H9 (cell line): ENCODE measurements at regions not wholly inside any gene's neighbourhood (a gene's known extent, or its start where the extent isn't known, plus 50 kb on each side); places are given as distances from the start of the nearest gene placed in this dataset.

ENCODE experiments used
- DNase-seq: peaks from one replicate; pipeline ENCODE4 v3.0.0-alpha.2; 2017
- H2AFZ ChIP-seq: one replicate; pipeline ENCODE4 v1.6.1; 2013; ENCODE audit warnings: mild to moderate bottlenecking, low read length, control low read depth, moderate library complexity
- H2AK5ac ChIP-seq: 2 replicates; pipeline ENCODE4 v1.6.1; 2013; ENCODE audit warnings: low read length, control low read depth, mixed read lengths; ENCODE audit not compliant: insufficient read length
- H2BK120ac ChIP-seq: one replicate; pipeline ENCODE4 v1.6.1; 2013; ENCODE audit warnings: low read depth, mild to moderate bottlenecking, low read length, control low read depth, inconsistent platforms; ENCODE audit not compliant: poor library complexity, severe bottlenecking
- H2BK12ac ChIP-seq: 2 replicates; pipeline ENCODE4 v1.6.1; 2013; ENCODE audit warnings: low read length, control low read depth, mixed read lengths, low read depth; ENCODE audit not compliant: insufficient read length
- H2BK15ac ChIP-seq: 2 replicates; pipeline ENCODE4 v1.6.1; 2013; ENCODE audit warnings: low read depth, low read length, control low read depth
- H2BK20ac ChIP-seq: one replicate; pipeline ENCODE4 v1.6.1; 2013; ENCODE audit warnings: low read depth, mild to moderate bottlenecking, low read length, control low read depth, inconsistent platforms; ENCODE audit not compliant: poor library complexity, severe bottlenecking
- H2BK5ac ChIP-seq: 2 replicates; pipeline ENCODE4 v1.6.1; 2013; ENCODE audit warnings: low read length, control low read depth, mixed read lengths; ENCODE audit not compliant: insufficient read length
- H3K14ac ChIP-seq: 2 replicates; pipeline ENCODE4 v1.6.1; 2013; ENCODE audit warnings: low read length, control low read depth; ENCODE audit not compliant: insufficient read depth
- H3K18ac ChIP-seq: 2 replicates; pipeline ENCODE4 v1.6.1; 2013; ENCODE audit warnings: low read depth, mild to moderate bottlenecking, mixed read lengths, low read length, control low read depth; ENCODE audit not compliant: insufficient read length
- H3K23ac ChIP-seq: 2 replicates; pipeline ENCODE4 v1.6.1; 2013; ENCODE audit warnings: low read length, control low read depth, mixed read lengths, low read depth; ENCODE audit not compliant: insufficient read length
- H3K23me2 ChIP-seq: 2 replicates; pipeline ENCODE4 v1.6.1; 2013; ENCODE audit warnings: low read depth, mild to moderate bottlenecking, mixed read lengths, low read length, control low read depth; ENCODE audit not compliant: insufficient read length, poor library complexity, severe bottlenecking
- H3K27ac ChIP-seq: 2 replicates; pipeline ENCODE4 v1.5.1; 2013; ENCODE audit warnings: low read length, control low read depth, mixed read lengths, low read depth; ENCODE audit not compliant: insufficient read length
- H3K27me3 ChIP-seq: 2 replicates; pipeline ENCODE4 v1.6.1; 2013; ENCODE audit warnings: low read length, control low read depth, inconsistent platforms; ENCODE audit not compliant: insufficient read depth
- H3K4ac ChIP-seq: 2 replicates; pipeline ENCODE4 v1.6.1; 2013; ENCODE audit warnings: low read depth, mild to moderate bottlenecking, control low read depth, inconsistent platforms, low read length, moderate library complexity
- H3K4me1 ChIP-seq: 2 replicates; pipeline ENCODE4 v1.6.1; 2013; ENCODE audit warnings: low read length, control low read depth, inconsistent platforms; ENCODE audit not compliant: insufficient read depth
- H3K4me2 ChIP-seq: 2 replicates; pipeline ENCODE4 v1.6.1; 2013; ENCODE audit warnings: low read length, control low read depth, mixed read lengths; ENCODE audit not compliant: insufficient read length, insufficient read depth
- H3K56ac ChIP-seq: 2 replicates; pipeline ENCODE4 v1.6.1; 2013; ENCODE audit warnings: low read depth, mild to moderate bottlenecking, mixed read lengths, low read length, control low read depth; ENCODE audit not compliant: insufficient read length
- H3K79me1 ChIP-seq: 2 replicates; pipeline ENCODE4 v1.6.1; 2013; ENCODE audit warnings: low read depth, mild to moderate bottlenecking, moderate library complexity, low read length, control low read depth, inconsistent platforms; ENCODE audit not compliant: insufficient read depth, poor library complexity, severe bottlenecking
- H3K79me2 ChIP-seq: 2 replicates; pipeline ENCODE4 v1.6.1; 2013; ENCODE audit warnings: low read length, control low read depth, inconsistent platforms; ENCODE audit not compliant: insufficient read depth
- H3K9ac ChIP-seq: 2 replicates; pipeline ENCODE4 v1.6.1; 2013; ENCODE audit warnings: low read length, control low read depth, mixed read lengths; ENCODE audit not compliant: insufficient read length; ENCODE audit errors: extremely low read depth
- H3K9me3 ChIP-seq: one replicate; pipeline ENCODE4 v1.6.1; 2013; ENCODE audit warnings: low read depth, low read length, inconsistent platforms; ENCODE audit not compliant: control insufficient read depth
- H3T11ph ChIP-seq: one replicate; pipeline ENCODE4 v1.6.1; 2013; ENCODE audit warnings: mild to moderate bottlenecking, low read length, control low read depth, inconsistent platforms
- H4K20me1 ChIP-seq: one replicate; pipeline ENCODE4 v1.6.1; 2013; ENCODE audit not compliant: control insufficient read depth, insufficient read length, insufficient read depth
- H4K5ac ChIP-seq: 2 replicates; pipeline ENCODE4 v1.6.1; 2013; ENCODE audit warnings: low read depth, mild to moderate bottlenecking, mixed read lengths, low read length, control low read depth; ENCODE audit not compliant: insufficient read length
- H4K8ac ChIP-seq: replicated peaks from 2 replicates; pipeline ENCODE4 v1.6.1; 2013; ENCODE audit warnings: low read length, control low read depth, mixed read lengths, low read depth; ENCODE audit not compliant: insufficient read length
- H4K91ac ChIP-seq: 2 replicates; pipeline ENCODE4 v1.6.1; 2013; ENCODE audit warnings: low read depth, mild to moderate bottlenecking, moderate library complexity, mixed read lengths, low read length, control low read depth; ENCODE audit not compliant: insufficient read length
- H3K27ac Mint-ChIP-seq, 3 experiments: 2 replicates in 2 of 3; 3 replicates in 1 of 3; pipeline ENCODE4 v1.8.0; 2020 to 2021; ENCODE audit warnings: mixed read lengths in 3 of 3, mild to moderate bottlenecking in 1 of 3, moderate library complexity in 1 of 3
- H3K27me3 Mint-ChIP-seq: 2 replicates; pipeline ENCODE4 v1.8.0; 2021; ENCODE audit warnings: low read depth, mild to moderate bottlenecking, moderate library complexity, mixed read lengths
- H3K36me3 Mint-ChIP-seq, 3 experiments: 2 replicates in 2 of 3; 3 replicates in 1 of 3; pipeline ENCODE4 v1.8.0; 2020 to 2021; ENCODE audit warnings: low read depth in 3 of 3, mixed read lengths in 3 of 3; ENCODE audit not compliant: insufficient read depth in 1 of 3
- H3K4me1 Mint-ChIP-seq, 2 experiments: 2 replicates each; pipeline ENCODE4 v1.8.0; 2020; ENCODE audit warnings: mixed read lengths in 2 of 2
- H3K4me3 Mint-ChIP-seq, 2 experiments: 2 replicates in 1 of 2; 3 replicates in 1 of 2; pipeline ENCODE4 v1.8.0; 2020 to 2021; ENCODE audit warnings: mild to moderate bottlenecking in 2 of 2, mixed read lengths in 2 of 2, moderate library complexity in 1 of 2
- H3K9me3 Mint-ChIP-seq, 2 experiments: 2 replicates in 1 of 2; 3 replicates in 1 of 2; pipeline ENCODE4 v1.8.0; 2020; ENCODE audit warnings: mild to moderate bottlenecking in 2 of 2, mixed read lengths in 2 of 2, moderate library complexity in 1 of 2
- WGBS: extraction: QIAGEN DNeasy Blood & Tissue Kit; methylation state at CpG from one replicate; pipeline ENCODE4 v1.1.7; 2013; ENCODE audit warnings: missing lambda C conversion rate, low lambda C conversion rate, mixed read lengths; ENCODE audit not compliant: insufficient read length; ENCODE audit errors: extremely low coverage; 5-methylcytosine and 5-hydroxymethylcytosine counted together
- TF ChIP-seq, protein P1 (sequence below): fragments of 200-600 bp; sonication (generic); conservative IDR thresholded peaks from 3 replicates; pipeline ENCODE4 v1.8.0; 2021; ENCODE audit warnings: antibody characterized with exemption, mild to moderate bottlenecking

DNA sequence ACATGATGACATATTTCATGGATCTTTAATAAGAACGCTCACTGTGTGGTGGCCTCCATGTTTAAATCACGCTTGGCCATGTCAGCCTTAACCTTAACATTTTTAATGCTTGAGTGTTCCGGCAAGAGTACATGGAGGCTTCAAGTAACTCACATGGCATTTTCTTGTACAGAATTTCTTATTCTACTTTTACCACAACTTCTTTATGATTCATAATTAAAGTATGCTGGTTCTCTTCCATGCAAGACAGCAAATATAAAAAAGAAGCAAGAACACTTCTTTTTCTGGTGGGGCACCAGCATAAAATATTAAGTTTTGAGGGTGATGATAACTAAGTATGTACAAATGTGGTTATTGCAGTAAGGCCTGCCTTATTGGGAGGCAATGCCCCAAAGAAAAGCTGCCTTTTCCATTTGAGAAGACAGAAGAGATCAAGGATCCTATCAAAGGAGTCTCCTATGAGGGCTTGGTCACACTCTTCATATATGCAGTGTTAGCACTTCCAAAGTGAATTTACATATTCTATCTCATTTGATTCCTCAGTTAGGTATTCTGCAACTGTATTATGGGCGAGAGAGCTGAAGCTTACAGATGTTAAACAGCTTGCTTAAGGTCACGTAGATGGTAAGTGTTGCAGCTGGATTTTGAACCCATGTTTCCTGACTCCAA, 382.7 kb upstream of the MEF2C start:
- no peak overlapping the region for H3K4me3 Mint-ChIP-seq
- H2BK20ac ChIP-seq = no peak overlapping the region
- no CpG with 5 or more reads among the region's 5 CpGs for WGBS
- H3K4me1 ChIP-seq = no peaks in the 10 kb centered on the region
- H3K18ac ChIP-seq = no peak overlapping the region
- no peak overlapping the region for H2BK15ac ChIP-seq
- no peak for DNase-seq
- H2BK120ac ChIP-seq = no peak overlapping the region
- no peaks in the 10 kb centered on the region for H3K23me2 ChIP-seq
- H3K9me3 Mint-ChIP-seq = no peaks in the 10 kb centered on the region; a peak in 1 of 5 replicates
- H2BK5ac ChIP-seq = no peak overlapping the region
- no peaks in the 10 kb centered on the region for H3K27me3 Mint-ChIP-seq
- no peaks in the 10 kb centered on the region for H3K79me2 ChIP-seq
- no peak overlapping the region for H4K5ac ChIP-seq
- no peak overlapping the region for H2BK12ac ChIP-seq
- no peak overlapping the region for H3K4me2 ChIP-seq
- H4K91ac ChIP-seq = no peak overlapping the region
- H3K36me3 Mint-ChIP-seq = no peaks in the 10 kb centered on the region
- H3K56ac ChIP-seq = no peak overlapping the region
- H3K27ac Mint-ChIP-seq = no peak overlapping the region
- no peak overlapping the region for H3K27ac ChIP-seq
- no peak overlapping the region for H2AK5ac ChIP-seq
- no peak overlapping the region for H3K14ac ChIP-seq
- no peak overlapping the region for H2AFZ ChIP-seq
- H3K23ac ChIP-seq = no peak overlapping the region
- no peaks in the 10 kb centered on the region for H4K20me1 ChIP-seq
- no peak overlapping the region for H3K4ac ChIP-seq
- no peaks in the 10 kb centered on the region for H3K4me1 Mint-ChIP-seq
- no peak overlapping the region for H4K8ac ChIP-seq
- H3K79me1 ChIP-seq = no peaks in the 10 kb centered on the region
- TF ChIP-seq, protein P1, sequence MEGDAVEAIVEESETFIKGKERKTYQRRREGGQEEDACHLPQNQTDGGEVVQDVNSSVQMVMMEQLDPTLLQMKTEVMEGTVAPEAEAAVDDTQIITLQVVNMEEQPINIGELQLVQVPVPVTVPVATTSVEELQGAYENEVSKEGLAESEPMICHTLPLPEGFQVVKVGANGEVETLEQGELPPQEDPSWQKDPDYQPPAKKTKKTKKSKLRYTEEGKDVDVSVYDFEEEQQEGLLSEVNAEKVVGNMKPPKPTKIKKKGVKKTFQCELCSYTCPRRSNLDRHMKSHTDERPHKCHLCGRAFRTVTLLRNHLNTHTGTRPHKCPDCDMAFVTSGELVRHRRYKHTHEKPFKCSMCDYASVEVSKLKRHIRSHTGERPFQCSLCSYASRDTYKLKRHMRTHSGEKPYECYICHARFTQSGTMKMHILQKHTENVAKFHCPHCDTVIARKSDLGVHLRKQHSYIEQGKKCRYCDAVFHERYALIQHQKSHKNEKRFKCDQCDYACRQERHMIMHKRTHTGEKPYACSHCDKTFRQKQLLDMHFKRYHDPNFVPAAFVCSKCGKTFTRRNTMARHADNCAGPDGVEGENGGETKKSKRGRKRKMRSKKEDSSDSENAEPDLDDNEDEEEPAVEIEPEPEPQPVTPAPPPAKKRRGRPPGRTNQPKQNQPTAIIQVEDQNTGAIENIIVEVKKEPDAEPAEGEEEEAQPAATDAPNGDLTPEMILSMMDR = no peak
- H3T11ph ChIP-seq = no peak overlapping the region
- H3K9ac ChIP-seq = no peak overlapping the region
- no peaks in the 10 kb centered on the region for H3K27me3 ChIP-seq
- H3K9me3 ChIP-seq = no peaks in the 10 kb centered on the region
